K562 (cell line): ENCODE measurements at regions not wholly inside any gene's neighbourhood (a gene's known extent, or its start where the extent isn't known, plus 50 kb on each side); places are given as distances from the start of the nearest gene placed in this dataset.

ENCODE experiments used
- ATAC-seq: fragments of 200-7000 bp; cut with Tn5 transposase; 3 replicates; pipeline ENCODE4 v1.9.1; 2020; ENCODE audit warnings: moderate library complexity
- BruUV-seq: library from RNA; stranded (reverse); fragments of 400-500 nt; replicated peaks from 2 replicates; lab custom pipeline; 2021; lab: Mats Ljungman, UMichigan
- CTCF ChIA-PET: fragments of 300-600 bp; formaldehyde crosslinking; extraction: SDS; loops from one replicate; lab custom pipeline; 2021; ENCODE audit warnings: low intra/inter-chr PET ratio; lab: Yijun Ruan, JAX
- POLR2A ChIA-PET: fragments of 300-600, 350-650 bp; sonication (Branson Sonifier 250); formaldehyde crosslinking; extraction: SDS; loops from one replicate; lab custom pipeline; 2021; ENCODE audit warnings: antibody characterized with exemption, inconsistent platforms; lab: Yijun Ruan, JAX
- DNase-seq, 4 experiments: peaks; one replicate each; pipeline versions ENCODE4 v3.0.0 to v3.0.0-alpha.2; 2011 to 2018; ENCODE audit warnings: low spot score in 3 of 4, mixed read lengths in 3 of 4; ENCODE audit errors: extremely low read depth in 1 of 4
- FAIRE-seq: peaks from 2 replicates; lab custom pipeline; 2011; peaks lifted over from hg19 to GRCh38; lab: Jason Lieb, UNC
- H2AFZ ChIP-seq: 2 replicates; pipeline ENCODE4 v1.6.0; 2011; ENCODE audit warnings: low read depth, low read length, control low read depth, inconsistent platforms
- H3K27ac ChIP-seq: fragments of 200-600 bp; 3 replicates; pipeline ENCODE4 v1.8.0; 2011; ENCODE audit warnings: low read depth, mild to moderate bottlenecking, control low read depth, inconsistent platforms, low read length, moderate library complexity, mixed read lengths; ENCODE audit errors: extremely low read depth
- H3K27me3 ChIP-seq, 2 experiments: fragments of 300-600 bp in 1 of 2; 2 replicates in 1 of 2; 3 replicates in 1 of 2; pipeline versions ENCODE4 v1.6.0 to v1.8.0; 2011; ENCODE audit warnings: inconsistent platforms in 2 of 2, low read length in 2 of 2, mild to moderate bottlenecking in 1 of 2, mixed read lengths in 1 of 2, moderate library complexity in 1 of 2; ENCODE audit not compliant: control insufficient read depth in 2 of 2, insufficient read depth in 2 of 2
- H3K36me3 ChIP-seq: fragments of 300-600 bp; 3 replicates; pipeline ENCODE4 v1.8.0; 2011; ENCODE audit warnings: mild to moderate bottlenecking, low read length, inconsistent platforms; ENCODE audit not compliant: control insufficient read depth, insufficient read depth
- H3K4me1 ChIP-seq, 2 experiments: fragments of 200-600 bp in 1 of 2; replicated peaks in 1 of 2; 2 replicates in 1 of 2; 3 replicates in 1 of 2; pipeline versions ENCODE4 v1.5.1 to v1.8.0; 2011; ENCODE audit warnings: inconsistent platforms in 2 of 2, low read length in 2 of 2, mild to moderate bottlenecking in 1 of 2, mixed read lengths in 1 of 2, moderate library complexity in 1 of 2; ENCODE audit not compliant: control insufficient read depth in 2 of 2, insufficient read depth in 2 of 2
- H3K4me2 ChIP-seq: 2 replicates; pipeline ENCODE4 v1.6.1; 2011; ENCODE audit warnings: low read length, control low read depth, inconsistent platforms, mixed read lengths; ENCODE audit not compliant: insufficient read depth
- H3K4me3 ChIP-seq: fragments of 200-600 bp; sonication (generic), shearing (Covaris generic); 2 replicates; pipeline ENCODE4 v1.5.1; 2016; ENCODE audit warnings: control low read depth, inconsistent platforms
- H3K79me2 ChIP-seq: fragments of 200-600 bp; 3 replicates; pipeline ENCODE4 v1.8.0; 2011; ENCODE audit warnings: low read length, inconsistent platforms; ENCODE audit not compliant: control insufficient read depth, insufficient read depth
- H3K9ac ChIP-seq, 2 experiments: 2 replicates each; pipeline versions ENCODE4 v1.6.0 to v1.6.1; 2011; ENCODE audit warnings: low read depth in 2 of 2, low read length in 2 of 2, control low read depth in 1 of 2, inconsistent platforms in 1 of 2, mild to moderate bottlenecking in 1 of 2, mixed read lengths in 1 of 2; ENCODE audit not compliant: insufficient read depth in 1 of 2
- H3K9me1 ChIP-seq: one replicate; pipeline ENCODE4 v1.6.0; 2011; ENCODE audit warnings: inconsistent platforms, mild to moderate bottlenecking, low read length, moderate library complexity; ENCODE audit not compliant: control insufficient read depth, insufficient read depth
- H3K9me3 ChIP-seq: replicated peaks from 2 replicates; pipeline ENCODE4 v1.5.1; 2011; ENCODE audit warnings: low read depth, low read length, inconsistent platforms; ENCODE audit not compliant: control insufficient read depth, insufficient read depth
- H4K20me1 ChIP-seq: replicated peaks from 2 replicates; pipeline ENCODE4 v1.6.1; 2011; ENCODE audit warnings: low read length, inconsistent platforms, mixed read lengths; ENCODE audit not compliant: control insufficient read depth, insufficient read depth
- BRD4 ChIP-seq: fragments of 200-600 bp; sonication (generic); IDR thresholded peaks from 2 replicates; pipeline ENCODE4 v1.6.1; 2017; ENCODE audit warnings: inconsistent platforms
- CEBPB ChIP-seq: fragments of 450-650 bp; IDR thresholded peaks from 2 replicates; pipeline ENCODE4 v1.6.1; 2016; ENCODE audit warnings: missing genetic modification characterization, missing compliant biosample characterization
- CEBPG ChIP-seq, 3 experiments: fragments of 200-800 bp in 1 of 3; sonication (Bioruptor generic) in 1 of 3; sonication (generic) in 1 of 3; formaldehyde crosslinking in 1 of 3; IDR thresholded peaks in 2 of 3; conservative IDR thresholded peaks in 1 of 3; 2 replicates each; pipeline versions ENCODE4 v1.6.1 to v1.8.0; 2016 to 2022; ENCODE audit warnings: missing compliant biosample characterization in 2 of 3, missing genetic modification characterization in 2 of 3, mild to moderate bottlenecking in 1 of 3, missing genetic modification reagents in 1 of 3
- HNRNPK ChIP-seq: fragments of 200-400 bp; formaldehyde crosslinking; IDR thresholded peaks from one replicate; pipeline ENCODE4 v1.6.1; 2018; ENCODE audit warnings: mild to moderate bottlenecking, low read depth, low read length; ENCODE audit not compliant: poor library complexity, severe bottlenecking
- MAFK ChIP-seq: IDR thresholded peaks from 2 replicates; pipeline ENCODE4 v1.6.1; 2011; ENCODE audit warnings: low read length, improper control_type of control experiment
- PCBP1 ChIP-seq: fragments of 200-400 bp; formaldehyde crosslinking; IDR thresholded peaks from 2 replicates; pipeline ENCODE4 v1.6.1; 2018; ENCODE audit warnings: mild to moderate bottlenecking, low read depth, low read length; ENCODE audit not compliant: poor library complexity, severe bottlenecking
- PCBP2 ChIP-seq: fragments of 200-400 bp; formaldehyde crosslinking; IDR thresholded peaks from 2 replicates; pipeline ENCODE4 v1.6.1; 2018; ENCODE audit warnings: low read length, low read depth, mild to moderate bottlenecking, moderate library complexity; ENCODE audit not compliant: poor library complexity, severe bottlenecking
- SRF ChIP-seq, 2 experiments: fragments of 250-450, 450-650 bp in 1 of 2; sonication (Bioruptor Pico) in 1 of 2; sonication (generic) in 1 of 2; formaldehyde crosslinking; IDR thresholded peaks; 2 replicates each; pipeline versions ENCODE4 v1.5.0 to v1.5.1; 2020 to 2022; ENCODE audit warnings: mild to moderate bottlenecking in 1 of 2, missing genetic modification reagents in 1 of 2
- SRSF3 ChIP-seq: fragments of 200-400 bp; formaldehyde crosslinking; IDR thresholded peaks from 2 replicates; pipeline ENCODE4 v1.6.1; 2016; ENCODE audit warnings: mild to moderate bottlenecking, low read length, moderate library complexity; ENCODE audit not compliant: insufficient read depth
- STAG1 ChIP-seq: sonication (generic); formaldehyde crosslinking; IDR thresholded peaks from 2 replicates; pipeline ENCODE4 v1.5.0; 2020; ENCODE audit warnings: missing genetic modification reagents, borderline replicate concordance
- WGBS: fragments of 100-300 bp; shearing (Covaris generic); methylation state at CpG from one replicate; pipeline ENCODE4 v1.1.6; 2016; ENCODE audit warnings: low coverage, mixed read lengths; ENCODE audit not compliant: insufficient coverage; ENCODE audit errors: missing lambda C conversion rate; 5-methylcytosine and 5-hydroxymethylcytosine counted together
- in situ Hi-C: fragments of 300-500 bp; cut with MboI; formaldehyde crosslinking; loops from 4 replicates; pipeline ENCODE4 v1.15.0; 2018; ENCODE audit warnings: inconsistent platforms, mixed read lengths
- intact Hi-C: fragments of 100-400 bp; cut with micrococcal nuclease; formaldehyde crosslinking; loops from 2 replicates; pipeline ENCODE4 v1.14.2; 2022
- TF ChIP-seq, protein P1 (sequence below): fragments of 250-450 bp; sonication (Bioruptor Pico); IDR thresholded peaks from 2 replicates; pipeline ENCODE4 v1.5.0; 2022; ENCODE audit warnings: mild to moderate bottlenecking

GRCh38 chr18:30601541-30601940 is 441.0 kb downstream of the DSC3 start:
- Histone ChIP-seq H2AFZ (peak overlapping the region; percentile 66), H4K20me1 (no peaks in the 10 kb centered on the region), H3K4me3 (no peak overlapping the region), H3K36me3 (no peaks in the 10 kb centered on the region), H3K4me2 (no peak overlapping the region), H3K79me2 (no peaks in the 10 kb centered on the region), H3K4me1 (no peaks in the 10 kb centered on the region), H3K9me3 (no peaks in the 10 kb centered on the region), H3K9ac (no peak overlapping the region), H3K27ac (no peak overlapping the region), H3K9me1 (no peaks in the 10 kb centered on the region), H3K27me3 (no peaks in the 10 kb centered on the region)
- ATAC-seq (no peak; the same call in 2 of the 3 replicates), FAIRE-seq (no peak), DNase-seq (no peak)
- no peak for TF ChIP-seq SRF (CRISPR knock-in tag; IDR thresholded peaks at IDR 0.05)
- TF ChIP-seq PCBP2: peak; percentile 23
- TF ChIP-seq PCBP1: peak; percentile 69
- TF ChIP-seq STAG1: no peak
- TF ChIP-seq HNRNPK: peak; percentile 85
- 13% methylated on average over 1 of the region's 1 CpG for WGBS
- intact Hi-C loops: no loop called here
- no TSS peak for BruUV-seq
- ChIA-PET CTCF (no interaction called here), POLR2A (interaction anchor here (0.7 to 1.4 kb wide), 2 partner anchors 12 to 70 kb away, joined by 3 to 4 read pairs; no protein-coding TSS in a partner anchor)
- in situ Hi-C loops: no loop called here

DNA sequence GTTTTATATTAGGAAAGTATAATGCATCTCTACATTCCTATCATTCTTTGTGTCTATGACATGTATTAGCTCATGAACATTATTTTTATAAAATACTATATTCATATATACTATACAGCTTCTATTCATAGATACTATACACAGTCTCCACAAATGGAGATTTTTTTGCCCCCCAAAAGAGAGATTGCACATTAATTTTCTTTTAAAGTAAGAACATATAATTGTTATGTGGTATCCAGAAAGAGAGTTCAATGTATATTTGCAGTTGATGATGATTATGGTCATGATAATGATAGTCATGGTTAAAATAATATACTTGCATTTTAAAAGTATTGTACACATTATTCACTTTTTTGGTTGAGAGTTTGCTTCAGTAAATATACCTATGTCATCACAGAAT is 445.3 kb downstream of the DSC3 start:
- FAIRE-seq: no peak
- Histone ChIP-seq H2AFZ (no peak overlapping the region), H3K4me3 (no peak overlapping the region), H3K9ac (no peak overlapping the region), H3K27ac (no peak overlapping the region), H4K20me1 (no peaks in the 10 kb centered on the region), H3K79me2 (no peaks in the 10 kb centered on the region)
- no peak for DNase-seq
- intact Hi-C loops: no loop called here
- no peak for TF ChIP-seq MAFK
- TF ChIP-seq, protein P1, sequence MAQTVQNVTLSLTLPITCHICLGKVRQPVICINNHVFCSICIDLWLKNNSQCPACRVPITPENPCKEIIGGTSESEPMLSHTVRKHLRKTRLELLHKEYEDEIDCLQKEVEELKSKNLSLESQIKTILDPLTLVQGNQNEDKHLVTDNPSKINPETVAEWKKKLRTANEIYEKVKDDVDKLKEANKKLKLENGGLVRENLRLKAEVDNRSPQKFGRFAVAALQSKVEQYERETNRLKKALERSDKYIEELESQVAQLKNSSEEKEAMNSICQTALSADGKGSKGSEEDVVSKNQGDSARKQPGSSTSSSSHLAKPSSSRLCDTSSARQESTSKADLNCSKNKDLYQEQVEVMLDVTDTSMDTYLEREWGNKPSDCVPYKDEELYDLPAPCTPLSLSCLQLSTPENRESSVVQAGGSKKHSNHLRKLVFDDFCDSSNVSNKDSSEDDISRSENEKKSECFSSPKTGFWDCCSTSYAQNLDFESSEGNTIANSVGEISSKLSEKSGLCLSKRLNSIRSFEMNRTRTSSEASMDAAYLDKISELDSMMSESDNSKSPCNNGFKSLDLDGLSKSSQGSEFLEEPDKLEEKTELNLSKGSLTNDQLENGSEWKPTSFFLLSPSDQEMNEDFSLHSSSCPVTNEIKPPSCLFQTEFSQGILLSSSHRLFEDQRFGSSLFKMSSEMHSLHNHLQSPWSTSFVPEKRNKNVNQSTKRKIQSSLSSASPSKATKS (CRISPR knock-in tag): no peak
- no peak for TF ChIP-seq CEBPG (CRISPR knock-in tag; IDR thresholded peaks at IDR 0.05)
- peak in 1 of 2 experiments; percentile 86; a peak in 2 of 4 replicates for TF ChIP-seq CEBPG (tag; conservative IDR thresholded peaks at IDR 0.05 in 1 of 2, IDR thresholded peaks at IDR 0.05 in 1 of 2)
- TF ChIP-seq CEBPB (tag): peak; percentile 85
- no peak for TF ChIP-seq SRSF3
- no peak for TF ChIP-seq BRD4
- TF ChIP-seq, all 486 proteins: peak for 2
- no peaks in the 10 kb centered on the region for H3K4me1 ChIP-seq
- no peaks in the 10 kb centered on the region for H3K9me1 ChIP-seq
- POLR2A ChIA-PET: no interaction called here
- in situ Hi-C loops: no loop called here
- ATAC-seq: no peak
- H3K4me2 ChIP-seq: no peak overlapping the region
- H3K36me3 ChIP-seq: no peaks in the 10 kb centered on the region
- BruUV-seq: no TSS peak
- no peaks in the 10 kb centered on the region for H3K27me3 ChIP-seq
- H3K9me3 ChIP-seq: no peaks in the 10 kb centered on the region
- CTCF ChIA-PET: no interaction called here
